Endothelial cell of umbilical vein (primary cell): ENCODE measurements at regions not wholly inside any gene's neighbourhood (a gene's known extent, or its start where the extent isn't known, plus 50 kb on each side); places are given as distances from the start of the nearest gene placed in this dataset.

ENCODE experiments used
- BruUV-seq: library from RNA; stranded (reverse); fragments of 400-500 nt; replicated peaks from 2 replicates; lab custom pipeline; 2021; lab: Mats Ljungman, UMichigan
- CTCF ChIA-PET: fragments of 300-600, 350-600 bp; sonication (Branson Sonifier 250); formaldehyde crosslinking; loops from one replicate; lab custom pipeline; 2021; ENCODE audit warnings: antibody characterized with exemption, inconsistent platforms; lab: Charles Lee
- POLR2A ChIA-PET: fragments of 300-600, 350-600 bp; sonication (Branson Sonifier 250); formaldehyde crosslinking; loops from one replicate; lab custom pipeline; 2021; ENCODE audit warnings: antibody characterized with exemption, inconsistent platforms; lab: Charles Lee
- DNase-seq: peaks from one replicate; pipeline ENCODE4 v3.0.0-alpha.2; 2011; ENCODE audit warnings: low read depth, low spot score
- FAIRE-seq: peaks from 2 replicates; lab custom pipeline; 2011; peaks lifted over from hg19 to GRCh38; lab: Jason Lieb, UNC
- H2AFZ ChIP-seq: 2 replicates; pipeline ENCODE4 v1.6.0; 2012; ENCODE audit warnings: low read depth, low read length, control low read depth, inconsistent platforms
- H3K27ac ChIP-seq: 2 replicates; pipeline ENCODE4 v1.5.1; 2011; ENCODE audit warnings: low read depth, mild to moderate bottlenecking, control low read depth, low read length, moderate library complexity; ENCODE audit not compliant: insufficient read depth
- H3K27me3 ChIP-seq, 2 experiments: 2 replicates each; pipeline versions ENCODE4 v1.6.0 to v1.6.1; 2011; ENCODE audit warnings: low read length in 2 of 2, mixed read lengths in 1 of 2; ENCODE audit not compliant: control insufficient read depth in 2 of 2, insufficient read depth in 2 of 2
- H3K36me3 ChIP-seq, 2 experiments: 2 replicates in 1 of 2; 3 replicates in 1 of 2; pipeline ENCODE4 v1.5.1; 2011; ENCODE audit warnings: low read length in 2 of 2, mild to moderate bottlenecking in 1 of 2, moderate library complexity in 1 of 2; ENCODE audit not compliant: control insufficient read depth in 2 of 2, insufficient read depth in 2 of 2; ENCODE audit errors: extremely low read depth in 1 of 2
- H3K4me1 ChIP-seq: 3 replicates; pipeline ENCODE4 v1.5.1; 2011; ENCODE audit warnings: mild to moderate bottlenecking, low read length; ENCODE audit not compliant: control insufficient read depth, insufficient read depth; ENCODE audit errors: extremely low read depth
- H3K4me2 ChIP-seq: 2 replicates; pipeline ENCODE4 v1.6.1; 2011; ENCODE audit warnings: low read length, control low read depth, mixed read lengths; ENCODE audit not compliant: insufficient read depth
- H3K4me3 ChIP-seq, 3 experiments: fragments of 200-600 bp in 1 of 3; sonication (generic), shearing (Covaris generic) in 1 of 3; replicated peaks in 1 of 3; 2 replicates each; pipeline ENCODE4 v1.5.1; 2011 to 2016; ENCODE audit warnings: control low read depth in 3 of 3, low read length in 3 of 3, mild to moderate bottlenecking in 2 of 3, inconsistent platforms in 1 of 3, low read depth in 1 of 3, moderate library complexity in 1 of 3; ENCODE audit not compliant: insufficient read depth in 1 of 3
- H3K79me2 ChIP-seq: 2 replicates; pipeline ENCODE4 v1.6.0; 2012; ENCODE audit warnings: low read length, inconsistent platforms; ENCODE audit not compliant: control insufficient read depth, insufficient read depth
- H3K9ac ChIP-seq: replicated peaks from 2 replicates; pipeline ENCODE3; 2011; ENCODE audit warnings: low read length, control low read depth; ENCODE audit not compliant: insufficient read depth; ENCODE audit errors: extremely low read depth
- H3K9me1 ChIP-seq: replicated peaks from 3 replicates; pipeline ENCODE4 v1.6.0; 2011; ENCODE audit warnings: mild to moderate bottlenecking, low read length; ENCODE audit not compliant: control insufficient read depth, insufficient read depth; ENCODE audit errors: extremely low read depth
- H3K9me3 ChIP-seq: replicated peaks from 2 replicates; pipeline ENCODE4 v1.5.1; 2012; ENCODE audit warnings: low read length, inconsistent platforms; ENCODE audit not compliant: control insufficient read depth, insufficient read depth
- H4K20me1 ChIP-seq: replicated peaks from 2 replicates; pipeline ENCODE3; 2011; ENCODE audit warnings: mild to moderate bottlenecking, low read length; ENCODE audit not compliant: control insufficient read depth, insufficient read depth; ENCODE audit errors: extremely low read depth
- EZH2 ChIP-seq: IDR thresholded peaks from 2 replicates; pipeline ENCODE4 v1.6.1; 2012; ENCODE audit warnings: borderline replicate concordance, low read depth, mild to moderate bottlenecking, moderate library complexity, low read length, inconsistent platforms; ENCODE audit not compliant: severe bottlenecking
- FOS ChIP-seq: IDR thresholded peaks from 2 replicates; pipeline ENCODE4 v1.6.1; 2011; ENCODE audit warnings: mild to moderate bottlenecking, low read length, moderate library complexity, borderline replicate concordance; ENCODE audit not compliant: insufficient read depth
- GATA2 ChIP-seq: IDR thresholded peaks from 2 replicates; pipeline ENCODE4 v1.7.0; 2011; ENCODE audit warnings: low read depth, mild to moderate bottlenecking, moderate library complexity, mixed read lengths, low read length; ENCODE audit not compliant: insufficient read length, insufficient read depth
- MYC ChIP-seq: IDR thresholded peaks from one replicate; pipeline ENCODE4 v1.6.1; 2011; ENCODE audit warnings: mild to moderate bottlenecking, low read depth, low read length
- POLR2A ChIP-seq: IDR thresholded peaks from 2 replicates; pipeline ENCODE4 v1.6.1; 2012; ENCODE audit warnings: low read depth, mild to moderate bottlenecking, control low read depth, low read length
- POLR2AphosphoS5 ChIP-seq: IDR thresholded peaks from 2 replicates; pipeline ENCODE4 v1.6.1; 2012; ENCODE audit warnings: low read depth, mild to moderate bottlenecking, control low read depth, low read length, moderate library complexity; ENCODE audit not compliant: insufficient read depth
- dilution Hi-C: fragments of 300-500 bp; cut with MboI; formaldehyde crosslinking; loops from one replicate; pipeline ENCODE4 v1.15.0; 2019; ENCODE audit warnings: low sequenced_read_pairs; ENCODE audit not compliant: extremely low pct_ligation_motif_present
- intact Hi-C: fragments of 100-400 bp; cut with micrococcal nuclease; formaldehyde crosslinking; loops from one replicate; pipeline ENCODE4 v1.10.0; 2022
- TF ChIP-seq, protein P1 (sequence below), 2 donors: IDR thresholded peaks; 1 replicate in 1 of 2; 2 replicates in 1 of 2; pipeline ENCODE4 v1.5.1; 2011; ENCODE audit warnings: low read length in 2 of 2, mild to moderate bottlenecking in 2 of 2, moderate library complexity in 2 of 2, control low read depth in 1 of 2, inconsistent platforms in 1 of 2, low read depth in 1 of 2; ENCODE audit not compliant: insufficient read depth in 1 of 2; ENCODE audit errors: extremely low read depth in 1 of 2
- TF ChIP-seq, protein P2 (sequence below): IDR thresholded peaks from 2 replicates; pipeline ENCODE4 v1.6.1; 2011; ENCODE audit not compliant: insufficient read depth, insufficient read length

DNA sequence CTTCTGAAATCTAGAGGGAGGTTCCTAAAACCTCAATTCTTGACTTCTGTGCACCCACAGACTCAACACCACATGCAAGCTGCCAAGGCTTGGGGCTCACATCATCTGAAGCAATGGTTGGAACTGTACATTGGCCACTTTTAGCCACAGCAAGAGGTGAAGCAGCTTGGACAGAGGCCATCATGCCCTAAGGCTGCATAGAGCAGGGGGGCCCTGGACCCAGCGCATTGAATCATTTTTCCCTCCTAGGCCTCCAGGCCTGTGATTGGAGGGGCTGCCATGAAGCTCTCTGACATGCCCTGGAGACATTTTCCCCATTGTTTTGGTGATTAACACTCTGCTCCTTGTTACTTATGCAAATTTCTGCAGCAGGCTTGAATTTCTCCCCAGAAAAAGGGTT, 145.9 kb downstream of the C6orf118 start:
- no peak for TF ChIP-seq GATA2
- no peak for TF ChIP-seq FOS
- TF ChIP-seq EZH2 = no peak
- TF ChIP-seq, protein P1, sequence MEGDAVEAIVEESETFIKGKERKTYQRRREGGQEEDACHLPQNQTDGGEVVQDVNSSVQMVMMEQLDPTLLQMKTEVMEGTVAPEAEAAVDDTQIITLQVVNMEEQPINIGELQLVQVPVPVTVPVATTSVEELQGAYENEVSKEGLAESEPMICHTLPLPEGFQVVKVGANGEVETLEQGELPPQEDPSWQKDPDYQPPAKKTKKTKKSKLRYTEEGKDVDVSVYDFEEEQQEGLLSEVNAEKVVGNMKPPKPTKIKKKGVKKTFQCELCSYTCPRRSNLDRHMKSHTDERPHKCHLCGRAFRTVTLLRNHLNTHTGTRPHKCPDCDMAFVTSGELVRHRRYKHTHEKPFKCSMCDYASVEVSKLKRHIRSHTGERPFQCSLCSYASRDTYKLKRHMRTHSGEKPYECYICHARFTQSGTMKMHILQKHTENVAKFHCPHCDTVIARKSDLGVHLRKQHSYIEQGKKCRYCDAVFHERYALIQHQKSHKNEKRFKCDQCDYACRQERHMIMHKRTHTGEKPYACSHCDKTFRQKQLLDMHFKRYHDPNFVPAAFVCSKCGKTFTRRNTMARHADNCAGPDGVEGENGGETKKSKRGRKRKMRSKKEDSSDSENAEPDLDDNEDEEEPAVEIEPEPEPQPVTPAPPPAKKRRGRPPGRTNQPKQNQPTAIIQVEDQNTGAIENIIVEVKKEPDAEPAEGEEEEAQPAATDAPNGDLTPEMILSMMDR (IDR thresholded peaks at IDR 0.05; ENCODE audit: extremely low read depth in 1 of 2, insufficient read depth in 1 of 2, low read depth in 1 of 2, low read length in 2 of 2) = no peak
- TF ChIP-seq POLR2AphosphoS5 = no peak
- TF ChIP-seq, protein P2, sequence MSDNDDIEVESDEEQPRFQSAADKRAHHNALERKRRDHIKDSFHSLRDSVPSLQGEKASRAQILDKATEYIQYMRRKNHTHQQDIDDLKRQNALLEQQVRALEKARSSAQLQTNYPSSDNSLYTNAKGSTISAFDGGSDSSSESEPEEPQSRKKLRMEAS = no peak
- no peak for TF ChIP-seq MYC
- TF ChIP-seq POLR2A = no peak
- H3K4me1 ChIP-seq = no peaks in the 10 kb centered on the region
- no peak overlapping the region for H2AFZ ChIP-seq
- no peak overlapping the region for H3K4me3 ChIP-seq
- no peaks in the 10 kb centered on the region for H3K9me1 ChIP-seq
- H3K27ac ChIP-seq = no peak overlapping the region
- no peak overlapping the region for H3K4me2 ChIP-seq
- H3K9me3 ChIP-seq = peaks cover 2% of the 10 kb centered on the region
- FAIRE-seq = no peak
- BruUV-seq = no TSS peak
- no peaks in the 10 kb centered on the region for H3K36me3 ChIP-seq
- ChIA-PET CTCF (no interaction called here), POLR2A (no interaction called here)
- no peak overlapping the region for H3K9ac ChIP-seq
- intact Hi-C loops = no loop called here
- H3K27me3 ChIP-seq = no peaks in the 10 kb centered on the region
- dilution Hi-C loops = no loop called here
- DNase-seq = no peak
- H3K79me2 ChIP-seq = no peaks in the 10 kb centered on the region
- H4K20me1 ChIP-seq = no peaks in the 10 kb centered on the region
